Lower leg skin (tissue), 4 donors: ENCODE measurements at regions not wholly inside any gene's neighbourhood (a gene's known extent, or its start where the extent isn't known, plus 50 kb on each side); places are given as distances from the start of the nearest gene placed in this dataset.

ENCODE experiments used
- DNase-seq, 2 donors: peaks; one replicate each; pipeline ENCODE4 v3.0.0-alpha.2; 2019; ENCODE audit warnings: low spot score in 2 of 2
- H3K4me3 ChIP-seq: fragments of 200-600 bp; sonication (generic); 2 replicates; pipeline ENCODE4 v1.5.1; 2017; ENCODE audit warnings: mild to moderate bottlenecking, low read depth; ENCODE audit not compliant: poor library complexity, severe bottlenecking
- POLR2A ChIP-seq, 2 donors: fragments of 450-650 bp; IDR thresholded peaks; one replicate each; pipeline ENCODE4 v1.6.1; 2016 to 2017; ENCODE audit warnings: antibody characterized with exemption in 2 of 2, mild to moderate bottlenecking in 1 of 2, moderate library complexity in 1 of 2
- WGBS, 2 donors: methylation state at CpG; one replicate each; pipeline ENCODE4 v1.1.5; 2018; 5-methylcytosine and 5-hydroxymethylcytosine counted together
- intact Hi-C: fragments of 100-400 bp; cut with DNase I; formaldehyde crosslinking; loops from one replicate; pipeline ENCODE4 v1.15.0; 2023; ENCODE audit warnings: low total_unique reads
- TF ChIP-seq, protein P1 (sequence below), 3 donors: fragments of 450-650 bp; IDR thresholded peaks; one replicate each; pipeline ENCODE4 v1.5.1; 2016; ENCODE audit warnings: antibody characterized with exemption in 3 of 3, mild to moderate bottlenecking in 3 of 3, moderate library complexity in 2 of 3

GRCh38 chr7:68256295-68256694 is 1259.7 kb downstream of the TYW1 start:
- intact Hi-C loops = no loop called here
- no peak overlapping the region for H3K4me3 ChIP-seq
- no peak for TF ChIP-seq POLR2A (IDR thresholded peaks at IDR 0.05)
- TF ChIP-seq, protein P1, sequence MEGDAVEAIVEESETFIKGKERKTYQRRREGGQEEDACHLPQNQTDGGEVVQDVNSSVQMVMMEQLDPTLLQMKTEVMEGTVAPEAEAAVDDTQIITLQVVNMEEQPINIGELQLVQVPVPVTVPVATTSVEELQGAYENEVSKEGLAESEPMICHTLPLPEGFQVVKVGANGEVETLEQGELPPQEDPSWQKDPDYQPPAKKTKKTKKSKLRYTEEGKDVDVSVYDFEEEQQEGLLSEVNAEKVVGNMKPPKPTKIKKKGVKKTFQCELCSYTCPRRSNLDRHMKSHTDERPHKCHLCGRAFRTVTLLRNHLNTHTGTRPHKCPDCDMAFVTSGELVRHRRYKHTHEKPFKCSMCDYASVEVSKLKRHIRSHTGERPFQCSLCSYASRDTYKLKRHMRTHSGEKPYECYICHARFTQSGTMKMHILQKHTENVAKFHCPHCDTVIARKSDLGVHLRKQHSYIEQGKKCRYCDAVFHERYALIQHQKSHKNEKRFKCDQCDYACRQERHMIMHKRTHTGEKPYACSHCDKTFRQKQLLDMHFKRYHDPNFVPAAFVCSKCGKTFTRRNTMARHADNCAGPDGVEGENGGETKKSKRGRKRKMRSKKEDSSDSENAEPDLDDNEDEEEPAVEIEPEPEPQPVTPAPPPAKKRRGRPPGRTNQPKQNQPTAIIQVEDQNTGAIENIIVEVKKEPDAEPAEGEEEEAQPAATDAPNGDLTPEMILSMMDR (IDR thresholded peaks at IDR 0.05) = no peak
- DNase-seq = no peak
- 83 to 84% methylated on average over 2 of the region's 2 CpGs for WGBS, 2 donors

GRCh38 chr7:68258609-68259008 is 1262.0 kb downstream of the TYW1 start:
- TF ChIP-seq POLR2A (IDR thresholded peaks at IDR 0.05) = no peak
- TF ChIP-seq, protein P1 (IDR thresholded peaks at IDR 0.05) = no peak
- DNase-seq = no peak
- H3K4me3 ChIP-seq = no peak overlapping the region
- WGBS, 2 donors = 19 to 20% methylated on average over 8 of the region's 8 CpGs
- intact Hi-C loops = no loop called here

- intact Hi-C loops = no loop called here
- H3K4me3 ChIP-seq = no peak overlapping the region
- TF ChIP-seq POLR2A (IDR thresholded peaks at IDR 0.05) = no peak
- TF ChIP-seq, protein P1 (IDR thresholded peaks at IDR 0.05) = no peak
- no peak for DNase-seq
- 49 to 68% methylated on average over 3 of the region's 3 CpGs for WGBS, 2 donors
Measured at GRCh38 chr7:68265258-68265657, 1268.6 kb downstream of the TYW1 start.

DNA sequence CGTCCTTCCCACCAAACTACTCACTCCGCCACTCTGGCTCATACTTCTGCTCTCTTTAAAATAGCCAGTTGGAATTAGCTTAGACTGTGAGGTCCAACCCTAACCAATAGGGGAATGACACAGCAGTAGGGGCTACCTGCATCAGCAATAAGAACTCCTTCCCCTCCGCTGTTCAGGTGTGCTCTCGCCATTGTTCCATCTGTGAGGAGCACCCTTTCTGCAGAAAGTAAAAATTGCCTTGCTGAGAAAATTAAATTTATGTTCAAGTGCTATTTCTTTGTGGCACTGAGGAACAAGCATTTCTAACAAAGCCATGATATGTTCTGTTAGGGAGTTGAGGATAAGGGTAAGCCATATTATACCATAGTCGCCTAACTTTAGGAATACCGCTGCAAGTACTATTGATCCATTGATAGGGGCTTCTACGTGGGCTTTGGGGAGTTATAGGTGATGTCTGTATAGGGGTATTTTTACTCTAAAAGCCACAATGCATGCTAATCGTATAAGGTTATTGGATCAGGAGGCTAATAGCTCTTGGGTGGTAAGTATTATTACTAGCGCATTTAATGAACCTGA is 1269.5 kb downstream of the TYW1 start:
- DNase-seq = no peak
- WGBS, 2 donors = 86 to 94% methylated on average over 9 of the region's 9 CpGs
- TF ChIP-seq, protein P1 (IDR thresholded peaks at IDR 0.05) = no peak
- TF ChIP-seq POLR2A (IDR thresholded peaks at IDR 0.05) = no peak
- intact Hi-C loops = no loop called here
- H3K4me3 ChIP-seq = no peak overlapping the region

- TF ChIP-seq, protein P1 (IDR thresholded peaks at IDR 0.05) = no peak
- no peak for TF ChIP-seq POLR2A (IDR thresholded peaks at IDR 0.05)
- no peak for DNase-seq
- intact Hi-C loops = no loop called here
- H3K4me3 ChIP-seq = no peak overlapping the region
- 42 to 55% methylated on average over 2 of the region's 2 CpGs for WGBS, 2 donors
Measured at GRCh38 chr7:68267486-68267885, 1270.9 kb downstream of the TYW1 start.

DNA sequence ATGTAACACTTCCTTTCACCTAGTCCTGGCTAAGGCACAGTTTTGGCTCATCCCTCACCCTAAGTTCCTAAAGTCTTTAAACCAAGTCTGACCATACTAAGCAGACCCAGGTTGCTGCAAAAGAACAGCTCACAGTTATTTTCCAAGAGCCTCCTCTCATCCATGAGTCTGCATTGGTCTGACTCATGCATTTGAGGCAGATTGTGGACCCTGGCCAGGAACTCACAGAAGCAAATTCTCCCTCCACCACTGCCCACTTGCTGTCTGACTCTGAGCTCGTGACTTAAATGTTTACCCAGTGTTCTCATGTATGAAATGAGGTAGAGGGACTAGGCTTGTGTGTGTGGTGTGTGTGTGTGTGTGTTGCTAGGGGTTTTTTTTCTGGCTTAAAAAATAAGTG is 1272.8 kb downstream of the TYW1 start:
- H3K4me3 ChIP-seq = no peak overlapping the region
- intact Hi-C loops = no loop called here
- TF ChIP-seq POLR2A (IDR thresholded peaks at IDR 0.05) = no peak
- TF ChIP-seq, protein P1 (IDR thresholded peaks at IDR 0.05) = no peak
- DNase-seq = no peak
- WGBS, 2 donors = 19 to 35% methylated on average over 1 of the region's 1 CpG
